PC-3 (cell line): ENCODE measurements at regions not wholly inside any gene's neighbourhood (a gene's known extent, or its start where the extent isn't known, plus 50 kb on each side); places are given as distances from the start of the nearest gene placed in this dataset.
"Not testable (repeated sequence)": the region's sequence is repeated elsewhere in the genome, so short reads cannot be mapped to it uniquely, and the experiment has no call there.

Experiments
- ATAC-seq: fragments of 200-7000 bp; cut with Tn5 transposase; 2 replicates; pipeline ENCODE4 v1.9.1; 2020; ENCODE audit warnings: mild to moderate bottlenecking, moderate library complexity
- BruUV-seq: library from RNA; stranded (reverse); fragments of 400-500 nt; replicated peaks from 2 replicates; lab custom pipeline; 2021; lab: Mats Ljungman, UMichigan
- CTCF ChIA-PET: fragments of 300-600 bp; sonication (Branson Sonifier 250); formaldehyde crosslinking; loops from one replicate; lab custom pipeline; 2022; ENCODE audit warnings: antibody characterized with exemption; lab: Charles Lee
- POLR2A ChIA-PET: fragments of 300-600 bp; sonication (Branson Sonifier 250); formaldehyde crosslinking; loops from one replicate; lab custom pipeline; 2022; ENCODE audit warnings: antibody characterized with exemption; ENCODE audit not compliant: unreplicated experiment; lab: Charles Lee
- DNase-seq: peaks from one replicate; pipeline ENCODE4 v3.0.0-alpha.2; 2015
- H2AFZ ChIP-seq: fragments of 300-600 bp; sonication (generic); 2 replicates; pipeline ENCODE4 v1.6.0; 2016; ENCODE audit warnings: antibody characterized with exemption, low read length
- H3F3A ChIP-seq: fragments of 300-600 bp; sonication (generic); one replicate; pipeline ENCODE4 v1.6.0; 2017; ENCODE audit warnings: antibody characterized with exemption, low read length, control low read depth, mild to moderate bottlenecking; ENCODE audit not compliant: unreplicated experiment
- H3K27ac ChIP-seq: fragments of 300-600 bp; sonication (generic); 2 replicates; pipeline ENCODE4 v1.5.1; 2016; ENCODE audit warnings: mild to moderate bottlenecking, low read length
- H3K27me3 ChIP-seq: fragments of 300-600 bp; sonication (generic); 2 replicates; pipeline ENCODE4 v1.6.1; 2016; ENCODE audit warnings: low read length, mixed read lengths
- H3K36me3 ChIP-seq: fragments of 300-600 bp; sonication (generic); 2 replicates; pipeline ENCODE4 v1.6.1; 2016; ENCODE audit warnings: low read depth, mixed run types, low read length, mixed read lengths
- H3K4me1 ChIP-seq: fragments of 300-600 bp; sonication (generic); 2 replicates; pipeline ENCODE4 v1.5.1; 2016; ENCODE audit warnings: low read length; ENCODE audit not compliant: insufficient read depth
- H3K4me2 ChIP-seq: fragments of 300-600 bp; sonication (generic); 2 replicates; pipeline ENCODE4 v1.6.0; 2016; ENCODE audit warnings: low read length
- H3K4me3 ChIP-seq: fragments of 300-600 bp; sonication (generic); 2 replicates; pipeline ENCODE4 v1.5.1; 2016; ENCODE audit warnings: mild to moderate bottlenecking, low read length, mixed read lengths
- H3K79me2 ChIP-seq: fragments of 300-600 bp; sonication (generic); 2 replicates; pipeline ENCODE4 v1.6.1; 2017; ENCODE audit warnings: low read length, mixed read lengths
- H3K9ac ChIP-seq: fragments of 300-600 bp; sonication (generic); 2 replicates; pipeline ENCODE4 v1.6.0; 2016; ENCODE audit warnings: mild to moderate bottlenecking, low read length
- H3K9me2 ChIP-seq: fragments of 300-600 bp; sonication (generic); replicated peaks from 2 replicates; pipeline ENCODE4 v1.6.1; 2016; ENCODE audit warnings: mixed run types, low read length, mixed read lengths
- H3K9me3 ChIP-seq: fragments of 300-600 bp; sonication (generic); 2 replicates; pipeline ENCODE4 v1.6.1; 2016; ENCODE audit warnings: low read length, mixed read lengths
- H4K20me1 ChIP-seq: fragments of 300-600 bp; sonication (generic); 2 replicates; pipeline ENCODE4 v1.6.1; 2016; ENCODE audit warnings: low read length, mixed read lengths
- CTCF ChIP-seq: fragments of 300-600 bp; sonication (generic); conservative IDR thresholded peaks from 2 replicates; pipeline ENCODE4 v1.5.1; 2017; ENCODE audit warnings: antibody characterized with exemption, low read depth, mild to moderate bottlenecking, low read length
- EZH2 ChIP-seq: fragments of 300-600 bp; sonication (generic); IDR thresholded peaks from one replicate; pipeline ENCODE4 v1.6.1; 2017; ENCODE audit warnings: antibody characterized with exemption, mild to moderate bottlenecking, low read length; ENCODE audit not compliant: unreplicated experiment
- EZH2phosphoT487 ChIP-seq: fragments of 300-600 bp; sonication (generic); IDR thresholded peaks from 2 replicates; pipeline ENCODE4 v1.6.1; 2018; ENCODE audit warnings: mild to moderate bottlenecking, antibody characterized with exemption, low read length, borderline replicate concordance
- intact Hi-C: fragments of 100-400 bp; cut with micrococcal nuclease; formaldehyde crosslinking; loops from 2 replicates; pipeline ENCODE4 v1.9.0; 2023

- TF ChIP-seq EZH2phosphoT487 (no peak), EZH2 (no peak)
- intact Hi-C loops, result no loop called here
- Histone ChIP-seq H3K4me2 (no peak overlapping the region), H3F3A (no peaks in the 10 kb centered on the region), H3K36me3 (no peaks in the 10 kb centered on the region), H2AFZ (no peak overlapping the region), H3K4me1 (no peaks in the 10 kb centered on the region), H3K9me3 (no peaks in the 10 kb centered on the region), H4K20me1 (no peaks in the 10 kb centered on the region), H3K27me3 (no peaks in the 10 kb centered on the region), H3K9me2 (no peaks in the 10 kb centered on the region), H3K79me2 (no peaks in the 10 kb centered on the region), H3K9ac (no peak overlapping the region), H3K4me3 (no peak overlapping the region), H3K27ac (no peak overlapping the region)
- no peak for ATAC-seq
- no peak for DNase-seq
- CTCF ChIA-PET, result no interaction called here
- POLR2A ChIA-PET, result no interaction called here
- no TSS peak for BruUV-seq
Measured at GRCh38 chr10:9577746-9578145, 1439.9 kb upstream of the CELF2 start.

- no peak overlapping the region for H3K9ac ChIP-seq
- intact Hi-C loops, result no loop called here
- no TSS peak for BruUV-seq
- ChIA-PET POLR2A (no interaction called here), CTCF (no interaction called here)
- H4K20me1 ChIP-seq, result no peaks in the 10 kb centered on the region
- H3K4me2 ChIP-seq, result no peak overlapping the region
- H2AFZ ChIP-seq, result no peak overlapping the region
- H3F3A ChIP-seq, result no peaks in the 10 kb centered on the region
- H3K27me3 ChIP-seq, result no peaks in the 10 kb centered on the region
- no peaks in the 10 kb centered on the region for H3K79me2 ChIP-seq
- H3K36me3 ChIP-seq, result no peaks in the 10 kb centered on the region
- H3K27ac ChIP-seq, result no peak overlapping the region
- no peaks in the 10 kb centered on the region for H3K9me3 ChIP-seq
- TF ChIP-seq EZH2phosphoT487 (no peak), CTCF (no peak), EZH2 (no peak)
- no peak for DNase-seq
- H3K9me2 ChIP-seq, result no peaks in the 10 kb centered on the region
- ATAC-seq, result no peak
- H3K4me3 ChIP-seq, result no peak overlapping the region
- no peaks in the 10 kb centered on the region for H3K4me1 ChIP-seq
Measured at GRCh38 chr10:9579110-9579705, 1438.5 kb upstream of the CELF2 start.

GRCh38 chr10:9582803-9583202 lies 1434.9 kb upstream of the CELF2 start:
- CTCF ChIA-PET, H3K36me3 ChIP-seq, intact Hi-C loops, H3K4me3 ChIP-seq, H3K9ac ChIP-seq, ATAC-seq, POLR2A ChIA-PET, H3K27ac ChIP-seq, H3F3A ChIP-seq, H3K4me1 ChIP-seq, H4K20me1 ChIP-seq, H3K9me3 ChIP-seq, BruUV-seq, H3K79me2 ChIP-seq, DNase-seq, H3K27me3 ChIP-seq, H2AFZ ChIP-seq, H3K9me2 ChIP-seq, H3K4me2 ChIP-seq: not testable (repeated sequence)

GRCh38 chr10:9596368-9596920 lies 1421.2 kb upstream of the CELF2 start:
- Histone ChIP-seq H3K79me2 (no peaks in the 10 kb centered on the region), H3K4me2 (no peak overlapping the region), H3K9me3 (no peaks in the 10 kb centered on the region), H3K4me3 (no peak overlapping the region), H4K20me1 (no peaks in the 10 kb centered on the region), H3K36me3 (no peaks in the 10 kb centered on the region), H3K9me2 (no peaks in the 10 kb centered on the region), H3K27me3 (no peaks in the 10 kb centered on the region), H3F3A (no peaks in the 10 kb centered on the region), H2AFZ (no peak overlapping the region), H3K9ac (no peak overlapping the region), H3K27ac (no peak overlapping the region), H3K4me1 (no peaks in the 10 kb centered on the region)
- ATAC-seq (no peak), DNase-seq (no peak)
- intact Hi-C loops, result no loop called here
- ChIA-PET CTCF (no interaction called here), POLR2A (no interaction called here)
- BruUV-seq, result no TSS peak
- no peak for TF ChIP-seq CTCF
- TF ChIP-seq EZH2, result no peak
- no peak for TF ChIP-seq EZH2phosphoT487
